ENCODE measurements at regions not wholly inside any gene's neighbourhood (a gene's known extent, or its start where the extent isn't known, plus 50 kb on each side); places are given as distances from the start of the nearest gene placed in this dataset.
"Not testable (repeated sequence)": the region's sequence is repeated elsewhere in the genome, so short reads cannot be mapped to it uniquely, and the experiment has no call there.

GRCh38 chr3:35448681-35449080 is 190.6 kb upstream of the ARPP21 start:
- DNase-seq = no peak

- DNase-seq = not testable (repeated sequence)
Measured at GRCh38 chr3:35454819-35455218, 184.5 kb upstream of the ARPP21 start.

DNA sequence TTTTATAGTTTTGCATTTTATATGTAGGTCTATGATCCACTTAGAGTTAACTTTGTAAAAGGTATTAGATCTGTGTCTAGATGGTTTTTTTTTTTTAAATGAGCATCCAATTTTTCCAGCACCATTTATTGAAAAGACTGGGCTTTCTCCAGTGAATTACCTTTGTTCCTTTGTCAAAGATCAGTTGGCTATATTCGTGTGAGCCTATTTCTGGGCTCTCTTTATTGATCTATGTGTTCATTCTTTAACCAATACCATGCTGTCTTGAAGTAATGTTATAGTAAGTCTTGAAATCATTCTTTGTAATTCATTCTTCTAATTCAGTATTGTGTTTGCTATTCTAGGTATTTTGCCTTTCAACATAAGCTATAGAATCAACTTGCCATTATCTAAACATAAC is 165.4 kb upstream of the ARPP21 start:
- DNase-seq = no peak

DNA sequence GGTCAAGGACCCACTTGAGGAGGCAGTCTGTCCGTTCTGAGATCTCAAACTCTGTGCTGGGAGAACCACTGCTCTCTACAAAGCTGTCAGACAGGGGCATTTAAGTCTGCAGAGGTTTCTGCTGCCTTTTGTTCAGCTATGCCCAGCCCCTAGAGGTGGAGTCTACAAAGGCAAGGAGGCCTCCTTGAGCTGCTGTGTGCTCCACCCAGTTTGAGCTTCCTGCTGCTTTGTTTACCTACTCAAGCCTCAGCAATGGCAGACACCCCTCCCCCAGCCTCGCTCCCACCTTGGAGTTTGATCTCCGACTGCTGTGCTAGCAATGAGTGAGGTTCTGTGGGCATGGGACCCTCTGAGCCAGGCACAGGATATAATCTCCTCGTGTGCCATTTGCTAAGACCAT is 156.8 kb upstream of the ARPP21 start:
- not testable (repeated sequence) for DNase-seq

GRCh38 chr3:35483131-35483530 is 156.2 kb upstream of the ARPP21 start:
- no peak for DNase-seq

- no peak for DNase-seq
Measured at GRCh38 chr3:35484929-35485530, 154.3 kb upstream of the ARPP21 start.

DNA sequence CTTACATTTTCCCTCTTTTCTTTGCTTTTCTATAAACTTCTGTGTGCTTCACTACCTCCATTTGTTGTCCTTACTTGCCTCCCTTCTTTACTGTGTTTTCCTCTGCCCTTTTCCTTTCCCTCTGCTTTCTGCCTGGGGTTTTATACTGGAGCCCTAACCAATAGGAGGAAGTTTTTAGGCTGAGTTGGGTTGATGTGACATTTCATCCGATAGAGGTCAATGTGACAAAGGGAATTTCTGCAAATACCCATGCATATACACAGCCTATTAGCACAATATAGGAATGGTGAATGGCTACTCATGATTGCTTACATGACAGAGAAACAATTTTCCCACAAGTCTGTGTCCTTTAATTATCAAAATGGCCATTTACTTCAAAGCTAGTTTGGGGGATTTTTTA is 153.0 kb upstream of the ARPP21 start:
- DNase-seq = no peak

DNA sequence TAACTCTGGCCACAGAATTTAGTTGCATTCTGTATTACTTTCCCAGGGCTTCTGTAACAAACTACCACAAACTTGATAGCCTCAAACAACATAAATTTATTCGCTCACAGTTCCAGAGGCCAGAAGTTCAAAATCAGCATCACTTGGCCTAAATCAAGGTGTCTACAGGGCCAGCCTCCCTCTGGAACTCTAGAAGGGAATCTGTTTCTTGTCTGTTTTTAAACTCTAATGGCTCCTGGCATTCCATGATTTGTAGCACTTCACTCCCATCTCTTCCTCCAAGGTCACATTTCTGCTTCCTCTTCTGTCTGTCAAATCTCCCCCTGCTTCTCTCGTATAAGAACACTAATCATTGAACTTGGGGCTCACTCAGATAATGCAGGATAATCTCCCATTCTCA is 151.9 kb upstream of the ARPP21 start:
- no peak for DNase-seq

DNA sequence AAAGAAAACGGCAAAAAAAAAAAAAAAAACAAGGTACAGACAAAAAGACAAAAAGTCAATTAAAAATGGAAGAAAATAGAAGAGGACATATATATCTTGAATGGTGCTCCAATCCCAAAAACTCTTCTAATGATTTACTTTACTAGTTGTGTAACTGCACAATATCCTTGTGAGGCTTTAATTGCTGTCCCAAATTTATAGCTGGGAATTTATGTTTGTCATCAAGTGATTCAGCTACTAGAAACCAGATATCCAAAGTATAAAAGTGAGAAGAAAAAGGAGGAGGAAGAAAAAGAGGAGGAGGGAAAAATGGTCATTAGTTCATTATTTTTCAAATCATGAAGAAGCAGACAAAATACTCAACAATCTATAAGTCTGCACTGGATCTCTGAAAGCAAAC is 150.8 kb upstream of the ARPP21 start:
- no peak for DNase-seq

DNA sequence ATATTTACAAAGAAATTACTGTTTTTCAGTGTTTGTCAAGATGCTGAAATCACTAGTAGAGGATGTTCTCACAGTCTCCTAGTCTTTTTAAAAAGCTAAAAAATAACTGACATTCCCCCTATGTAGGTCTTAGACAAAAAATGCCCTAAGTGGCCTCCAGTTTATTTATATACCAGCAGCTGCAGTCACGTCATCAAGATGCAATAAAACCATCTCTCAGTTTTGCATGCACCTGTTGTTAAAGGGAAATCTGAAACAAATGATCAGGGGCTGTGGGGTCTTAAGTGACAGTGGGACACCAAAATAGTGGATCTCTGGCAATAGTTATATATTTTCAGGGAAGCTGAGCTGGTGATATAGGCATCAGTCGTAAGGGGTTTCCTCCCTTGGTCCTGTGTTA is 146.5 kb upstream of the ARPP21 start:
- DNase-seq = no peak

GRCh38 chr3:35498506-35499210 is 140.7 kb upstream of the ARPP21 start:
- DNase-seq = no peak

DNA sequence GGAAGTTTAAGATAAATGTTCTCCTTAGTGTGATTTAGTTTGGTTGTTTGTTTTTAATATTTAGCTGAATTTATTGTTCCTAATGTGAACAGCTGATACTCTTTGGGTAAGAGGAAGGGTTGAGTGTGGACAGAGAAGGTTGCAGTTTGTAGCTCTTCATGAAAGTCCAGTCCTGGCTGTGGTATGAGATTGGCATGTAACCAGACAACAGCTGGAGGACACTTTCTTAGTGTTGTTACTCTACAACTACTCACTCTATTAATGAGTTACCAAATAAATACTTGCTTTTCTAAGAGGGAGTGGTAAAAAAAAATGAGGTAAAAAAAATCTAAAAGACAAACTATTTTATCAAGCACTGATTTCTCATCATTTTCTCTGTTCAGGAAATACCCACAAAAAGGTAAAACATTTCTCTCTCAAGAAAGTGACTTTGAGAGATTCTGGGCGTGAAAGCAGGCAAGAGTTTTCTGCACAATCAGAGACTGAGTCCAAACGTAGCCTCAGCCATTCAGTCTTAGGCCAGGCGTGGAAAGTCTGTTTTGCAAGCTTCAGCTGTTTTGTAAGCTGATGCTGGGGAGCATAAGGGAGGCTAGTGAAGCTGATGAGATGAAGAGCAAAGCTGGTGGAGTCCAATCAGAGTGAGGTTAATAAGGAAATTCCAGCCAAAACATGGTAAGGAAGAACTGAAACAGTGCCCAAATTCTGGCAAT is 138.5 kb upstream of the ARPP21 start:
- no peak for DNase-seq

DNA sequence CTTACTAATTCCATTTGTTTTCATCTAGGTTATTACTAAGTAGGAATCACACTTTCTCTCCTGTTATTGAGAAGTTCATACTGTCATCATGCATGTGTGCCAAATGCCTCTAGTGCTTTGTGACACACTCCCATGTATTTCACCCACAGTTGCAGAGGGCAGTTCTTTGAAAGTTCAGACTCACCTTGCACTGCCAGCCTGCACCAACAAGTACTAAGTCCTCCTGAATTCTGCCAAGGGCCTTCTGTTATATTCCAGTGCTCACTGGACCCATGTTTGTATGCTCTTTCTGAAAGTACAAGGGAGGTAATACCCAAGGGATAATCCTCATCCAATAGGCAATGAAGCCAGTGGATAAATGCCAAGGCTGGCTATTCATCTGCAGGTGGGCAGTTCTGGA is 136.6 kb upstream of the ARPP21 start:
- DNase-seq = no peak

- DNase-seq = no peak
Measured at GRCh38 chr3:35505181-35505580, 134.1 kb upstream of the ARPP21 start.

GRCh38 chr3:35505772-35506171 is 133.6 kb upstream of the ARPP21 start:
- no peak for DNase-seq

GRCh38 chr3:35519936-35520335 is 119.4 kb upstream of the ARPP21 start:
- DNase-seq = no peak

- no peak for DNase-seq
Measured at GRCh38 chr3:35521196-35521595, 118.1 kb upstream of the ARPP21 start.

DNA sequence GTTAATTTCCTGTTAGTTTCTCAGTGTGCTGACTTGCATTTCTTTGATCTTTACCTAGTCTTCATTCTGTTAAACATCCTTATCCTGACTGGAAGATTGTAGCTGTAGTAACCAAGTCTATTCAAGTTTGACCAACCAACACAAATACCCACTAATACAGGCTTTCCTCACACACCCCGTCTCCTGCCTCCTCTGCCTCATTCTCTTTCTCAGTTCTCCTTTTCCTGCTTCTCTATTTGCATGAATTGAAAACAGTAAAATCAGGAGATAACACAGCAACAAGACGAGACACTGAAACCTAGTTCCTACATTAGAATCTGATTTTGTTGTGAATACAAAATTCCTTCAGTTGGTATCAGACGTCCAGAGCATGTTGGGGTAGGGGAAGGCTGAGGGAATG is 116.9 kb upstream of the ARPP21 start:
- no peak for DNase-seq

- no peak for DNase-seq
Measured at GRCh38 chr3:35523074-35523473, 116.3 kb upstream of the ARPP21 start.

GRCh38 chr3:35523838-35524237 is 115.5 kb upstream of the ARPP21 start:
- no peak for DNase-seq

- no peak for DNase-seq
Measured at GRCh38 chr3:35524856-35525255, 114.5 kb upstream of the ARPP21 start.

DNA sequence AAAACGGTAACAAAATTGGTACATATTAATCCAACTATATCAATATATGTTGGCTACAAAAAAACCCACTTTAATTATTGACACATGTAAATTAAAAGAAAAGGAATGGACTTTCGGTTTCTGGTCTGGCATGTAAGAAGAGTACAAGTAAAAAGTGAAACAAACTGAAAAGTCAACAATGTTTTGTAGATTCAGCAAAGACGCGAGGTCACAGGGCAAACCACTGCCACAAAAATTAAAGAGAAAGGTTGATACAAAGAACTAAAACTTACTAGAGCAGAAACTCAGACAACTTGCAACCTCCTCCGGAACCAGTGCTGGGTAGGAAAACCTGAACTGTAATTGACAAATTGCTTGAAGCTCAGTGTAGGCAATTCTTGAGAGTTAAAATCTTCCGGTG is 110.6 kb upstream of the ARPP21 start:
- DNase-seq = no peak

DNA sequence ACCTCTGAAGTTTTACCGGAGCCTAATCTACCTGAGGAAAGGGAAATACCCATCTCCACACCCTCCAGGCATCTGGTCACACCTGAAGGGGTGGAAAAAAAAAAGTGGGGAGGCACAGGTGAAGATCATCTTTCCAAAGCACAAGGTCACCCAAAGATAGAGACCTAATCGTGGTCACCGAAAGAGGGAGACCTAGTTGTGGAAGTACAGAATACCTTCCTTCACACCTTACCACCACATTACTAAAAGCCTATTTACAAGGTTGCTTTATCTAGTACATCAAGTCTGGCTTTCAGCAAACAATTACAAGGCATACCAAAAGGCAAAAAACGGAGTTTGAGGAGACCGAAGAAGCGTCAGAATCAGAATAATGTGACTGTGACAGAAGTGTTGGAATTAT is 110.0 kb upstream of the ARPP21 start:
- DNase-seq = no peak

DNA sequence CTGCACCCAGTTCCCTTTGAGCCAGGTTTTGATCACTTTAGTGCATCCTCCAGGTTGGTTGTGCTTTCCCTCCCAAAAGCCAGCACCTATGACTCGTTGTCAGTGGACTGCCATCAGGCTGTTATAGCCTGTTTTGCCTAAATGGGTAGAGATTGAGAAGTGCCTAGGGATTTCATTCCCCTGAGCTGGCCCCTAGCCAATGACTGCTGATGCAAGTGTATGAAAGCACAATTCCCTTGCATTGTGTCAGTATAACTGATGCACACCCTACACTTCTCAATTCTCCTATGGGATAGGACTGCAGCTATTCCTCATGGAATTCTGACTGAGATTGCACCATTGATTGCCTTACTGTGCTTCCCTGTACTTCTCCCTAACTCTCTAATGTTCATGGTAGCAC is 102.1 kb upstream of the ARPP21 start:
- no peak for DNase-seq
